ENCODE measurements at regions not wholly inside any gene's neighbourhood (a gene's known extent, or its start where the extent isn't known, plus 50 kb on each side); places are given as distances from the start of the nearest gene placed in this dataset.
"Not testable (repeated sequence)": the region's sequence is repeated elsewhere in the genome, so short reads cannot be mapped to it uniquely, and the experiment has no call there.

GRCh38 chr6:48404927-48405326, 293.9 kb upstream of the PTCHD4 start:
- DNase-seq (ENCODE audit: insufficient read length) (no peak), FAIRE-seq (no peak)
- TF ChIP-seq TAF1 (IDR thresholded peaks at IDR 0.05; ENCODE audit: borderline replicate concordance, low read depth, low read length) (no peak), POLR2AphosphoS5 (IDR thresholded peaks at IDR 0.05; ENCODE audit: low read depth, low read length) (no peak), POLR2A (IDR thresholded peaks at IDR 0.05; ENCODE audit: low read depth, low read length) (no peak)

GRCh38 chr6:48403587-48403986, 292.6 kb upstream of the PTCHD4 start:
- DNase-seq (ENCODE audit: insufficient read length) = no peak
- no peak for TF ChIP-seq POLR2AphosphoS5 (IDR thresholded peaks at IDR 0.05; ENCODE audit: low read depth, low read length)
- TF ChIP-seq POLR2A (IDR thresholded peaks at IDR 0.05; ENCODE audit: low read depth, low read length) = no peak
- TF ChIP-seq TAF1 (IDR thresholded peaks at IDR 0.05; ENCODE audit: borderline replicate concordance, low read depth, low read length) = no peak
- FAIRE-seq = no peak

- TF ChIP-seq POLR2A (IDR thresholded peaks at IDR 0.05; ENCODE audit: low read depth, low read length) = no peak
- TF ChIP-seq TAF1 (IDR thresholded peaks at IDR 0.05; ENCODE audit: borderline replicate concordance, low read depth, low read length) = no peak
- TF ChIP-seq POLR2AphosphoS5 (IDR thresholded peaks at IDR 0.05; ENCODE audit: low read depth, low read length) = no peak
These were observed 290.0 kb upstream of the PTCHD4 start for GRCh38 chr6:48401016-48401415.

GRCh38 chr6:48397887-48398286, 286.9 kb upstream of the PTCHD4 start:
- no peak for TF ChIP-seq POLR2A (IDR thresholded peaks at IDR 0.05; ENCODE audit: low read depth, low read length)
- TF ChIP-seq POLR2AphosphoS5 (IDR thresholded peaks at IDR 0.05; ENCODE audit: low read depth, low read length) = no peak
- TF ChIP-seq TAF1 (IDR thresholded peaks at IDR 0.05; ENCODE audit: borderline replicate concordance, low read depth, low read length) = no peak
- DNase-seq (ENCODE audit: insufficient read length) = no peak
- no peak for FAIRE-seq

More at GRCh38 chr6:48401016-48401415, 290.0 kb upstream of the PTCHD4 start:
- FAIRE-seq (no peak), DNase-seq (ENCODE audit: insufficient read length) (no peak)

GRCh38 chr6:48389146-48390043, 278.4 kb upstream of the PTCHD4 start:
- FAIRE-seq (no peak), DNase-seq (ENCODE audit: insufficient read length) (no peak)
- no peak for TF ChIP-seq TAF1 (IDR thresholded peaks at IDR 0.05; ENCODE audit: borderline replicate concordance, low read depth, low read length)
- no peak for TF ChIP-seq POLR2AphosphoS5 (IDR thresholded peaks at IDR 0.05; ENCODE audit: low read depth, low read length)
- no peak for TF ChIP-seq POLR2A (IDR thresholded peaks at IDR 0.05; ENCODE audit: low read depth, low read length)

- no peak for FAIRE-seq
- TF ChIP-seq POLR2A (IDR thresholded peaks at IDR 0.05; ENCODE audit: low read depth, low read length) (no peak), TAF1 (IDR thresholded peaks at IDR 0.05; ENCODE audit: borderline replicate concordance, low read depth, low read length) (no peak), POLR2AphosphoS5 (IDR thresholded peaks at IDR 0.05; ENCODE audit: low read depth, low read length) (no peak)
- DNase-seq (ENCODE audit: insufficient read length) = no peak
These were observed 277.0 kb upstream of the PTCHD4 start for GRCh38 chr6:48388044-48388443.

GRCh38 chr6:48378884-48379407, 267.9 kb upstream of the PTCHD4 start:
- FAIRE-seq = no peak
- TF ChIP-seq POLR2A (IDR thresholded peaks at IDR 0.05; ENCODE audit: low read depth, low read length) (no peak), TAF1 (IDR thresholded peaks at IDR 0.05; ENCODE audit: borderline replicate concordance, low read depth, low read length) (no peak), POLR2AphosphoS5 (IDR thresholded peaks at IDR 0.05; ENCODE audit: low read depth, low read length) (no peak)
- no peak for DNase-seq (ENCODE audit: insufficient read length)

- FAIRE-seq (no peak), DNase-seq (ENCODE audit: insufficient read length) (no peak)
- TF ChIP-seq POLR2A (IDR thresholded peaks at IDR 0.05; ENCODE audit: low read depth, low read length) = no peak
These were observed 266.1 kb upstream of the PTCHD4 start for GRCh38 chr6:48377115-48377514.

GRCh38 chr6:48371226-48371625, 260.2 kb upstream of the PTCHD4 start:
- FAIRE-seq = not testable (repeated sequence)

GRCh38 chr6:48369100-48369499, 258.1 kb upstream of the PTCHD4 start:
- DNase-seq (ENCODE audit: insufficient read length) = no peak
- no peak for TF ChIP-seq POLR2A (IDR thresholded peaks at IDR 0.05; ENCODE audit: low read depth, low read length)
- TF ChIP-seq POLR2AphosphoS5 (IDR thresholded peaks at IDR 0.05; ENCODE audit: low read depth, low read length) = no peak
- TF ChIP-seq TAF1 (IDR thresholded peaks at IDR 0.05; ENCODE audit: borderline replicate concordance, low read depth, low read length) = no peak
- FAIRE-seq = no peak

More at GRCh38 chr6:48371226-48371625, 260.2 kb upstream of the PTCHD4 start:
- not testable (repeated sequence) for DNase-seq (ENCODE audit: insufficient read length)

GRCh38 chr6:48325701-48326100, 214.7 kb upstream of the PTCHD4 start:
- DNase-seq (ENCODE audit: insufficient read length) (no peak), FAIRE-seq (no peak)

GRCh38 chr6:48318670-48319069, 207.7 kb upstream of the PTCHD4 start:
- TF ChIP-seq POLR2A (IDR thresholded peaks at IDR 0.05; ENCODE audit: low read depth, low read length) = no peak
- no peak for TF ChIP-seq POLR2AphosphoS5 (IDR thresholded peaks at IDR 0.05; ENCODE audit: low read depth, low read length)
- no peak for TF ChIP-seq TAF1 (IDR thresholded peaks at IDR 0.05; ENCODE audit: borderline replicate concordance, low read depth, low read length)
- DNase-seq (ENCODE audit: insufficient read length) = no peak
- FAIRE-seq = no peak

More at GRCh38 chr6:48325701-48326100, 214.7 kb upstream of the PTCHD4 start:
- no peak for TF ChIP-seq TAF1 (IDR thresholded peaks at IDR 0.05; ENCODE audit: borderline replicate concordance, low read depth, low read length)
